ENCODE measurements at regions not wholly inside any gene's neighbourhood (a gene's known extent, or its start where the extent isn't known, plus 50 kb on each side); places are given as distances from the start of the nearest gene placed in this dataset.
A peak's percentile ranks its signal among the peaks of the same experiment; 100 is the strongest.

DNA sequence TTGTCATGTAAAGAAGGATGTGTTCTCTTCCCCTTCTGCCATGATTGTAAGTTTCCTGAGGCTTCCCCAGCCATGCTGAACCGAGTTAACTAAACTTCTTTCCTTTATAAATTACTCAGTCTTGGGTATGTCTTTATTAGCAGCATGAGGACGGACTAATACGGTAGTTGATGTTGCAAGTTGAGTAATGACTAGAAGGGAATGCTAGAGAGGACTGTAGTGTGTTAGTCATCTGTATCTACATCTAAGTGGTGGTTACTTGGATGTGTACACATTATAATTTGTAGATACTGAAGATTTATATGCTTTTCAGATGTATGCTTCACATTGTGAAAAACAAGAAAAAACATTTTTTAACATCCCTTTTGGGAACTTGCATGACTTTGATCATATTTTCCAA is 244.6 kb downstream of the POLR1F start:
- H3K4me3 Mint-ChIP-seq = no peak overlapping the region
- Histone ChIP-seq H3K36me3 (ENCODE audit: insufficient read depth, low read length) (no peaks in the 10 kb centered on the region), H3K27me3 (ENCODE audit: insufficient read depth, low read length, poor library complexity, severe bottlenecking) (no peaks in the 10 kb centered on the region), H3K4me3 (ENCODE audit: low read length) (no peak overlapping the region), H3K9me3 (ENCODE audit: low read length) (no peaks in the 10 kb centered on the region), H3K27ac (ENCODE audit: low read depth, low read length) (no peak overlapping the region), H3K4me1 (ENCODE audit: insufficient read depth, low read length) (no peaks in the 10 kb centered on the region)
- no peaks in the 10 kb centered on the region for H3K36me3 Mint-ChIP-seq
- H3K27me3 Mint-ChIP-seq = no peaks in the 10 kb centered on the region
- H3K9me3 Mint-ChIP-seq = peaks cover 0 to 6% (median 4%) of the 10 kb centered on the region in 5 donors
- POLR2A ChIA-PET = no interaction called here
- CTCF ChIA-PET = no interaction called here
- DNase-seq = no peak
- no peak overlapping the region for H3K27ac Mint-ChIP-seq
- H3K4me1 Mint-ChIP-seq = no peaks in the 10 kb centered on the region

DNA sequence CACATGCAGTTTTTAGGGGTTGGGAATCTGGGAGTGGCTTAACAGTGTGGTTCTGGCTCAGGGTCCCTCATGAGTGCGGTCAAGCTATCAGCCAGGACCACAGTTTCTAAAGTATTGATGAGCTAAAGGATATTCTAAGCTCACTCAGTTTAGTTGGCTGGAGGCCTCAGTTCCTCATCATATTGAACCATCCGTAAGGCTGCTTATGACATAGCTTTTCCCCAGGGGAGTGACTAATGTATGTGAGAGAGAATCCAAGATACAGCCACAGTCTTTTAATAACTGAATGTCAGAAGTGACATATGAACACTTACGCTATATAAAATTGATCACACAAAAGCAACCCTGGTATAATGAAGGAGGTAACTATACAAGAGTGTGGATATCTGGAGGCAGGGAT is 245.3 kb downstream of the POLR1F start:
- H3K36me3 ChIP-seq (ENCODE audit: insufficient read depth, low read length) = no peaks in the 10 kb centered on the region
- H3K4me3 Mint-ChIP-seq = no peak overlapping the region
- no peaks in the 10 kb centered on the region for H3K9me3 ChIP-seq (ENCODE audit: low read length)
- H3K4me1 Mint-ChIP-seq = no peaks in the 10 kb centered on the region
- H3K9me3 Mint-ChIP-seq = peaks cover 0 to 6% (median 4%) of the 10 kb centered on the region in 5 donors
- H3K36me3 Mint-ChIP-seq = no peaks in the 10 kb centered on the region
- no peak overlapping the region for H3K4me3 ChIP-seq (ENCODE audit: low read length)
- H3K27me3 Mint-ChIP-seq = no peaks in the 10 kb centered on the region
- H3K4me1 ChIP-seq (ENCODE audit: insufficient read depth, low read length) = no peaks in the 10 kb centered on the region
- DNase-seq = no peak
- no peak overlapping the region for H3K27ac Mint-ChIP-seq
- no peak overlapping the region for H3K27ac ChIP-seq (ENCODE audit: low read depth, low read length)
- ChIA-PET CTCF (no interaction called here), POLR2A (no interaction called here)
- H3K27me3 ChIP-seq (ENCODE audit: insufficient read depth, low read length, poor library complexity, severe bottlenecking) = no peaks in the 10 kb centered on the region

DNA sequence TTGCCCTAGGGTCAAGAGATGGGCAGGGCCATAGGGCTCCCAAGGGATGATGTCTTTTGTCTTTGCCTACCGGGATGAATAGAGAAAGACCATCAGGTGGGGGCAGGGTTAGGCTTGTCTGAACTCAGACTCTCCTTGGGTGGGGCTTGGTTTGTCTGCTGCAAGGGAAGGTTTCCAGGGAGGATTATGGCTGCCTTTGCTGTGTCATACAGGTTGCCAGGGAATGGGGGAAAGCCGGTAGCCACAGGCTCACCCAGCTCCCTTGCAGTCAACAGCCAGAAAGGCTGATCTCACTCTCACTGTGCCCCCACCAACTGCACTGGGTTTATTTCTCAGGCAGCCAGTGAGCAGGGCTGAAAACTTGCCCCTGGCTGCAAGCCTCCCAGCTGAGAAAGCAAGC is 253.2 kb downstream of the POLR1F start:
- H3K4me3 Mint-ChIP-seq = no peak overlapping the region
- no peak overlapping the region for H3K27ac Mint-ChIP-seq
- H3K36me3 ChIP-seq (ENCODE audit: insufficient read depth, low read length) = no peaks in the 10 kb centered on the region
- H3K27ac ChIP-seq (ENCODE audit: low read depth, low read length) = no peak overlapping the region
- POLR2A ChIA-PET = no interaction called here
- H3K27me3 ChIP-seq (ENCODE audit: insufficient read depth, low read length, poor library complexity, severe bottlenecking) = no peaks in the 10 kb centered on the region
- H3K27me3 Mint-ChIP-seq = peaks cover 0 to 3% of the 10 kb centered on the region in 2 donors
- no peaks in the 10 kb centered on the region for H3K4me1 ChIP-seq (ENCODE audit: insufficient read depth, low read length)
- H3K4me1 Mint-ChIP-seq = no peaks in the 10 kb centered on the region
- no peaks in the 10 kb centered on the region for H3K9me3 ChIP-seq (ENCODE audit: low read length)
- H3K9me3 Mint-ChIP-seq = peaks cover 0 to 16% (median 3%) of the 10 kb centered on the region in 5 donors
- DNase-seq = no peak
- CTCF ChIA-PET = no interaction called here
- H3K36me3 Mint-ChIP-seq = no peaks in the 10 kb centered on the region
- H3K4me3 ChIP-seq (ENCODE audit: low read length) = no peak overlapping the region

DNA sequence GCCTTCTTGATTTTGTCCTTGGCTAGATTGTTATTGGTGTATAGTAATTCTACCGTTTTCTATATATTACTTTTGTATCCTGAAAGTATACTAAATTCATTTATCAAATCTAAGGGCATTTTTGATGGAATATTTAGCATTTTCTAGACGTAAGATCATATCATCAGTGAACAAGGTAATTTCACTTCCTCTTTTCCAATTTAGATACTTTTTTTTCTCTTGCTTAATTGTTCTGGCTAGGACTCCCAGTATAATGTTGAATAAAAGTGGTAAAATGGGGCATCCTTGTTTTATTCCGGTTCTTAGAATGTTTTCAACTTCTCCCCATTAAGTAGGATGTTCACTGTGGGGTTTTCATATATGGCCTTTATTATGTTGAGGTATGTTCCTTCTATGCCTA is 260.7 kb downstream of the POLR1F start:
- DNase-seq = no peak
- Mint-ChIP-seq H3K36me3 (no peaks in the 10 kb centered on the region), H3K27ac (peak overlapping the region in 1 of 8 donors; percentile 58), H3K9me3 (peaks cover 0 to 35% (median 3%) of the 10 kb centered on the region in 5 donors), H3K4me3 (no peak overlapping the region), H3K27me3 (no peaks in the 10 kb centered on the region), H3K4me1 (no peaks in the 10 kb centered on the region)
- Histone ChIP-seq H3K4me3 (ENCODE audit: low read length) (no peak overlapping the region), H3K27ac (ENCODE audit: low read depth, low read length) (no peak overlapping the region), H3K27me3 (ENCODE audit: insufficient read depth, low read length, poor library complexity, severe bottlenecking) (no peaks in the 10 kb centered on the region), H3K4me1 (ENCODE audit: insufficient read depth, low read length) (no peaks in the 10 kb centered on the region), H3K9me3 (ENCODE audit: low read length) (no peaks in the 10 kb centered on the region), H3K36me3 (ENCODE audit: insufficient read depth, low read length) (no peaks in the 10 kb centered on the region)
- CTCF ChIA-PET = no interaction called here
- POLR2A ChIA-PET = no interaction called here

DNA sequence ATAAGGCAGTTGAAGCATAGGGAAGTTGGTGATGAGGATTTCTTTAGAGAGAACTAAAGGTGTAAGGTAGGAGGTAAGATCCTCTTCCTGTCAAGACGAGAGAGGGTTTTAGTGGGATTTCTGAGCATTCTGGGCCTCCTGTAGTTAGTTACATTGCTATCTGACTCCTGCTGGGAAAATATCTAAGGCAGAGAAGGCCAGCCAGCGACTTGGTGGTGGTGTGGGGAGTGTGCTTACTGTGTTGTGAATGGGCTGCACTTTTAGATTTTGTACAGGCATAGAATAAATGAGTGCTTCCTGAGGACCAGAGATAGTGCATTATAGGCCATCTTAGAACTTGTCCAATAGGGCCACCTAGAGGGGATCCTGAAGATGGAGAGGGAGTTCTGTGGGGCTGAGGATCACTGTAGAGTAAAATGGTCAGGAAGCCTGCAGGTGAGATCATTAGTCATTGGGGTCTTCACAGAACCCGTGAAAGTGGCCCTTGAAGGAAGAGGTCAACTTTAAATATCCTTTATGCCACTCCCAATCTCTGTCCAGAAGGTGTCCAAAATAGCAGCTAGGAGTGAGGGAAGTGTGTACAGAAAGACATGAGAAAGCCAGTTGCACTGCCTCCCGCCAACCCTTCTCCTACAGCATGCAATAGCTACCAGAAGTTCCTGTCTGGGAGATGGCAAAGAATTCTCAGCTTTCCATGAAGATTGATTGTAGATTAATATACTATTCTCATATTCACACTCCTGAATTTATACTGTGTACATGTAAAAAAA is 266.6 kb downstream of the POLR1F start:
- Mint-ChIP-seq H3K27me3 (no peaks in the 10 kb centered on the region), H3K9me3 (peaks cover 0 to 7% (median 4%) of the 10 kb centered on the region in 5 donors), H3K36me3 (no peaks in the 10 kb centered on the region), H3K4me1 (no peaks in the 10 kb centered on the region), H3K27ac (no peak overlapping the region), H3K4me3 (no peak overlapping the region)
- Histone ChIP-seq H3K27me3 (ENCODE audit: insufficient read depth, low read length, poor library complexity, severe bottlenecking) (no peaks in the 10 kb centered on the region), H3K36me3 (ENCODE audit: insufficient read depth, low read length) (no peaks in the 10 kb centered on the region), H3K27ac (ENCODE audit: low read depth, low read length) (no peak overlapping the region), H3K9me3 (ENCODE audit: low read length) (no peaks in the 10 kb centered on the region), H3K4me3 (ENCODE audit: low read length) (no peak overlapping the region), H3K4me1 (ENCODE audit: insufficient read depth, low read length) (no peaks in the 10 kb centered on the region)
- DNase-seq = no peak
- POLR2A ChIA-PET = no interaction called here
- CTCF ChIA-PET = no interaction called here

DNA sequence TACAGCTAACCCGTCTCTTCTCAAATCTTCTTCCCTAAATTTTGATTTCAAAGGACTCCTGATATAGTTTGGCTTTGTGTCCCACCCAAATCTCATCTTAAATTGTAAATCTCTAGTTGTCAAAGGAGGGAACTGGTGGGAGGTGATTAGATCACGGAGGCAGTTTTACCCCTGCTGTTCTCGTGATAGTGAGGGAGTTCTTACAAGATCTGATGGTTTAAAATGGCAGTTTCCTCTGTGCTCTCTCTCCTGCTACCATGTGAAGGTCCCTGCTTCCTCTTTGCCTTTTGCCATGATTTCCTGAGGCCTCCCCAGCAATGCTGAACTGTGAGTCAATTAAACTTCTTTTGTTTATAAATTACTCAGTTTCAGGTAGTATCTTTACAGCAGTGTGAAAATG is 269.3 kb downstream of the POLR1F start:
- H3K9me3 Mint-ChIP-seq = peaks cover 0 to 4% (median 4%) of the 10 kb centered on the region in 5 donors
- no peaks in the 10 kb centered on the region for H3K9me3 ChIP-seq (ENCODE audit: low read length)
- no peaks in the 10 kb centered on the region for H3K36me3 ChIP-seq (ENCODE audit: insufficient read depth, low read length)
- H3K4me1 Mint-ChIP-seq = no peaks in the 10 kb centered on the region
- H3K4me1 ChIP-seq (ENCODE audit: insufficient read depth, low read length) = no peaks in the 10 kb centered on the region
- H3K4me3 ChIP-seq (ENCODE audit: low read length) = no peak overlapping the region
- no peaks in the 10 kb centered on the region for H3K27me3 ChIP-seq (ENCODE audit: insufficient read depth, low read length, poor library complexity, severe bottlenecking)
- H3K27ac ChIP-seq (ENCODE audit: low read depth, low read length) = no peak overlapping the region
- no peak overlapping the region for H3K4me3 Mint-ChIP-seq
- no peaks in the 10 kb centered on the region for H3K36me3 Mint-ChIP-seq
- ChIA-PET POLR2A (no interaction called here), CTCF (no interaction called here)
- no peak overlapping the region for H3K27ac Mint-ChIP-seq
- no peak for DNase-seq
- no peaks in the 10 kb centered on the region for H3K27me3 Mint-ChIP-seq

DNA sequence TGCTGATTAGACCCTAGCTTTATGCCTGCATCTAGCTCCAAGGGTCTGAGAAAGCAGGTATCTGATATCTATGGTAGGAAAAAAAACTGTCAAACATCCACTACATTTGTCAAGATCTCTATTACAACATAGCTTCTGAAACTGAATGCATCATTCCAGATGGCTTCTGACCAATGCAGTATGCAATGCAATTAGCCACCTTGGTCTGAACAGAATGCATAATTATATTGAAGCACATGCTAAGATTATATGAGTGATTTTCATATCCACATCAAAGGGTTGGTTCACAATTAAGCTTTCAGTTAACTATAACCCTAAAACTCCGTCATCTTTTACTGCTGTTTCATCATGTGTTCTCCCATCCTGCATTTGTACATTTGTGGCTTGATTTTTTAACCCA is 271.4 kb downstream of the POLR1F start:
- H3K36me3 Mint-ChIP-seq = no peaks in the 10 kb centered on the region
- CTCF ChIA-PET = no interaction called here
- no peak overlapping the region for H3K4me3 Mint-ChIP-seq

DNA sequence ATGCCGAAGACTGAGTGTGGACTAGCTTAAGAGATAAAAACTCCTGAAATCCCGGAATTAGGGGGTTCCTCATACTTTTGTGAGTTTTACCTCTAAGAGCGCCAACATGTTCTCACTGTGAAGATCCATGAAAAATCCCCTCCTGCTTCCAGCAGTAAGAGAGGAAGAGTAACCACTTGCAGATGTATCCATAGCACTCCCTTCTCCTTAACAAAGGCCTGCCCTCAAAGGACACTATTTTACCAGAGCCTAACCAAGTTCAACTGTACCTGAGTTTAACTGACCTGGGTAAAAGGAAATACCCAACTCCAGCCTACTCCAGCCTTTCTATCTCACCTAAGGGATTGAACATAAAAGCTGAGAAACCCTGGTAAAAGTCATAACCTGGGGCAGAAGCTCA is 280.9 kb downstream of the POLR1F start:
- H3K9me3 ChIP-seq (ENCODE audit: low read length) = no peaks in the 10 kb centered on the region
- DNase-seq = no peak

More for the DNA sequence above, 271.4 kb downstream of the POLR1F start:
- H3K27me3 ChIP-seq (ENCODE audit: insufficient read depth, low read length, poor library complexity, severe bottlenecking) = no peaks in the 10 kb centered on the region
- H3K27ac Mint-ChIP-seq = no peak overlapping the region
- no peak overlapping the region for H3K4me3 ChIP-seq (ENCODE audit: low read length)
- no peaks in the 10 kb centered on the region for H3K4me1 Mint-ChIP-seq
- H3K9me3 ChIP-seq (ENCODE audit: low read length) = no peaks in the 10 kb centered on the region
- no peak overlapping the region for H3K27ac ChIP-seq (ENCODE audit: low read depth, low read length)
- H3K4me1 ChIP-seq (ENCODE audit: insufficient read depth, low read length) = no peaks in the 10 kb centered on the region
- POLR2A ChIA-PET = no interaction called here
- no peak for DNase-seq
- H3K27me3 Mint-ChIP-seq = no peaks in the 10 kb centered on the region
- no peaks in the 10 kb centered on the region for H3K36me3 ChIP-seq (ENCODE audit: insufficient read depth, low read length)
- H3K9me3 Mint-ChIP-seq = peaks cover 1 to 10% (median 4%) of the 10 kb centered on the region in 5 donors

More for the DNA sequence above, 280.9 kb downstream of the POLR1F start:
- no peak overlapping the region for H3K27ac Mint-ChIP-seq
- Histone ChIP-seq H3K36me3 (ENCODE audit: insufficient read depth, low read length) (no peaks in the 10 kb centered on the region), H3K27me3 (ENCODE audit: insufficient read depth, low read length, poor library complexity, severe bottlenecking) (no peaks in the 10 kb centered on the region), H3K4me3 (ENCODE audit: low read length) (no peak overlapping the region), H3K27ac (ENCODE audit: low read depth, low read length) (no peak overlapping the region), H3K4me1 (ENCODE audit: insufficient read depth, low read length) (no peaks in the 10 kb centered on the region)
- H3K36me3 Mint-ChIP-seq = no peaks in the 10 kb centered on the region
- H3K27me3 Mint-ChIP-seq = no peaks in the 10 kb centered on the region
- H3K9me3 Mint-ChIP-seq = peaks cover 0 to 4% (median under 1%) of the 10 kb centered on the region in 5 donors
- H3K4me3 Mint-ChIP-seq = no peak overlapping the region
- no peaks in the 10 kb centered on the region for H3K4me1 Mint-ChIP-seq
- POLR2A ChIA-PET = no interaction called here
- CTCF ChIA-PET = no interaction called here
